DND-41 (cell line): ENCODE measurements at regions not wholly inside any gene's neighbourhood (a gene's known extent, or its start where the extent isn't known, plus 50 kb on each side); places are given as distances from the start of the nearest gene placed in this dataset.

Experiments used
- ATAC-seq: fragments of 200-7000 bp; cut with Tn5 transposase; 3 replicates; pipeline ENCODE4 v1.9.1; 2021; ENCODE audit warnings: low read depth; ENCODE audit not compliant: insufficient read depth
- DNase-seq: peaks from one replicate; pipeline ENCODE4 v3.0.0-alpha.2; 2020
- H2AFZ ChIP-seq: 2 replicates; pipeline ENCODE4 v1.6.0; 2012; ENCODE audit warnings: low read depth, low read length
- H3K27ac ChIP-seq: 2 replicates; pipeline ENCODE4 v1.5.1; 2012; ENCODE audit warnings: low read length, inconsistent platforms
- H3K27me3 ChIP-seq: fragments of 200-600 bp; sonication (generic); 2 replicates; pipeline ENCODE4 v1.6.0; 2012; ENCODE audit warnings: low read length, mild to moderate bottlenecking, inconsistent platforms; ENCODE audit not compliant: insufficient read depth, poor library complexity
- H3K36me3 ChIP-seq: 2 replicates; pipeline ENCODE4 v1.5.1; 2012; ENCODE audit warnings: low read length, inconsistent platforms; ENCODE audit not compliant: insufficient read depth
- H3K4me1 ChIP-seq: 2 replicates; pipeline ENCODE4 v1.5.1; 2012; ENCODE audit warnings: mild to moderate bottlenecking, low read length; ENCODE audit not compliant: insufficient read depth
- H3K4me2 ChIP-seq: 2 replicates; pipeline ENCODE4 v1.6.0; 2012; ENCODE audit warnings: mild to moderate bottlenecking, moderate library complexity, low read length, inconsistent platforms; ENCODE audit not compliant: insufficient read depth
- H3K4me3 ChIP-seq, 2 experiments: fragments of 200-600 bp in 1 of 2; shearing (Covaris generic) in 1 of 2; 2 replicates each; pipeline ENCODE4 v1.5.1; 2012 to 2016; ENCODE audit warnings: inconsistent platforms in 2 of 2, low read length in 2 of 2, mild to moderate bottlenecking in 2 of 2, low read depth in 1 of 2, moderate library complexity in 1 of 2
- H3K79me2 ChIP-seq: 2 replicates; pipeline ENCODE4 v1.6.0; 2012; ENCODE audit warnings: low read length, inconsistent platforms; ENCODE audit not compliant: insufficient read depth
- H3K9ac ChIP-seq: 2 replicates; pipeline ENCODE4 v1.6.0; 2012; ENCODE audit warnings: low read depth, mild to moderate bottlenecking, inconsistent platforms, low read length, moderate library complexity
- H3K9me3 ChIP-seq: 2 replicates; pipeline ENCODE4 v1.5.1; 2012; ENCODE audit warnings: low read length, moderate library complexity, mild to moderate bottlenecking, inconsistent platforms; ENCODE audit not compliant: insufficient read depth, severe bottlenecking
- H4K20me1 ChIP-seq: 2 replicates; pipeline ENCODE4 v1.6.0; 2012; ENCODE audit warnings: low read length; ENCODE audit not compliant: insufficient read depth
- EZH2 ChIP-seq: IDR thresholded peaks from 3 replicates; pipeline ENCODE4 v1.6.1; 2012; ENCODE audit warnings: borderline replicate concordance, low read depth, mild to moderate bottlenecking, moderate library complexity, low read length, inconsistent platforms; ENCODE audit not compliant: severe bottlenecking
- TF ChIP-seq, protein P1 (sequence below): IDR thresholded peaks from 2 replicates; pipeline ENCODE4 v1.5.1; 2012; ENCODE audit warnings: borderline replicate concordance, low read length, moderate library complexity, mild to moderate bottlenecking; ENCODE audit not compliant: poor library complexity, severe bottlenecking; ENCODE audit errors: extremely low read depth

DNA sequence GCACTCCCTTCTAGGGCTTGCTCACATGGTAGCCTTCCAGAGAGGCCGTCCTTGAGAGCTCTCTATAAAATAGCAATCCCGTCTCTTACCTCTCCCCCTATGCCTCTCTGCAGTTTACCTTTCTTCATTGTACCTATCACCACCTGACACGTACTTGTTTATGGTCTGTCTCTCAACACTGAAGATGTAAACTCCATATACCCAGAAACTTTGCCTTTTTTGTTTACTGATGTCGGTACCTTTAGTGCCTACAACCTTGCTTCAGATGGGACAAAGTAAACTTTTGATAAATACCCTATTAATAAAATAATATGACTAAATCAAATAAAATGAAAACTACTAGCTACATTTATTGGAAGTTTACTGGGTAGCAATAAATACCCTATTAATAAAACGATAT is 220.6 kb downstream of the GPAM start:
- H3K4me1 ChIP-seq = no peaks in the 10 kb centered on the region
- no peak overlapping the region for H3K4me3 ChIP-seq
- no peak overlapping the region for H3K4me2 ChIP-seq
- no peaks in the 10 kb centered on the region for H3K79me2 ChIP-seq
- H4K20me1 ChIP-seq = no peaks in the 10 kb centered on the region
- no peak overlapping the region for H3K9ac ChIP-seq
- H3K36me3 ChIP-seq = no peaks in the 10 kb centered on the region
- no peaks in the 10 kb centered on the region for H3K27me3 ChIP-seq
- no peak for TF ChIP-seq EZH2
- TF ChIP-seq, protein P1, sequence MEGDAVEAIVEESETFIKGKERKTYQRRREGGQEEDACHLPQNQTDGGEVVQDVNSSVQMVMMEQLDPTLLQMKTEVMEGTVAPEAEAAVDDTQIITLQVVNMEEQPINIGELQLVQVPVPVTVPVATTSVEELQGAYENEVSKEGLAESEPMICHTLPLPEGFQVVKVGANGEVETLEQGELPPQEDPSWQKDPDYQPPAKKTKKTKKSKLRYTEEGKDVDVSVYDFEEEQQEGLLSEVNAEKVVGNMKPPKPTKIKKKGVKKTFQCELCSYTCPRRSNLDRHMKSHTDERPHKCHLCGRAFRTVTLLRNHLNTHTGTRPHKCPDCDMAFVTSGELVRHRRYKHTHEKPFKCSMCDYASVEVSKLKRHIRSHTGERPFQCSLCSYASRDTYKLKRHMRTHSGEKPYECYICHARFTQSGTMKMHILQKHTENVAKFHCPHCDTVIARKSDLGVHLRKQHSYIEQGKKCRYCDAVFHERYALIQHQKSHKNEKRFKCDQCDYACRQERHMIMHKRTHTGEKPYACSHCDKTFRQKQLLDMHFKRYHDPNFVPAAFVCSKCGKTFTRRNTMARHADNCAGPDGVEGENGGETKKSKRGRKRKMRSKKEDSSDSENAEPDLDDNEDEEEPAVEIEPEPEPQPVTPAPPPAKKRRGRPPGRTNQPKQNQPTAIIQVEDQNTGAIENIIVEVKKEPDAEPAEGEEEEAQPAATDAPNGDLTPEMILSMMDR = no peak
- ATAC-seq = no peak
- DNase-seq = no peak
- no peak overlapping the region for H2AFZ ChIP-seq
- no peak overlapping the region for H3K27ac ChIP-seq
- H3K9me3 ChIP-seq = no peaks in the 10 kb centered on the region

DNA sequence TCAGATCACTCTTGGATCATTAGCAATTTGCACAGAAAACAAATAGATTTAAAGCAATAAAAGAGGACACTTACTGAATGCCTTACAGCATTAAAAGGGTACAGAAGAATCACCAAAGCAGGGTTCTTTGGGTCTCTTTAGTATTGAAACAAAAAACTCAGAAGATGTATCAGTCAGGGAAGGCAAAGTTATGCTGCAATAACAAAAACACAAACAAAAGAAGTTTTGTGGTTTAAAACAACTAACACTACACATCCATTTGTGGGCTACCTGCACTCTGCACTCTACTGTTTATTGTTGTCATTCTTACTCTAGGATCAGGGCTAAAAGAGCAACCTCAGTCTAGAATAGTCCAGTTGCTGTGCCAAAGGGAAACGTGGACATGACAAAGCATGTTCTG is 216.4 kb downstream of the GPAM start:
- no peak overlapping the region for H2AFZ ChIP-seq

DNA sequence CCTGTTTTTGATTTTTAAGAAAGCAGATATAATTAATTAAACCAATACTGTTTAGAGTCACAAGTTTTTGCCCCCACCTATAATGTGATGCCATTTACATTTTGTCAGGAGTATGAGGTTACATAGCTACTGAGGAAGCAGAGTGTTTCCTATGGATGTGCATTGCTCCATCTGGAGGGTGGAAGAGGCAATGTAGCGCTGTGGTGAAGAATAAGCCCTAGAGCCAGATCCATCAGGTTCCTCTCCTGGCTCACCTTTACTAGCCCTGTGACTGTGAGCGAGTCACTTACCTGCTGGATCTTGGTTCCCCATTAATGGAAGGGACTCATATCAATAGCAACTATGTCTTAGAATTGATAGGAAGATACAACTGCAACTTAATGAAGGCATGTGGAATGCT is 216.0 kb downstream of the GPAM start:
- no peak overlapping the region for H3K9ac ChIP-seq
- no peaks in the 10 kb centered on the region for H3K9me3 ChIP-seq
- no peaks in the 10 kb centered on the region for H4K20me1 ChIP-seq
- TF ChIP-seq, protein P1 = no peak
- TF ChIP-seq EZH2 = no peak
- no peaks in the 10 kb centered on the region for H3K4me1 ChIP-seq
- no peaks in the 10 kb centered on the region for H3K79me2 ChIP-seq
- H3K36me3 ChIP-seq = no peaks in the 10 kb centered on the region
- no peak overlapping the region for H3K4me2 ChIP-seq
- H2AFZ ChIP-seq = no peak overlapping the region
- DNase-seq = no peak
- no peak for ATAC-seq
- no peaks in the 10 kb centered on the region for H3K27me3 ChIP-seq
- no peak overlapping the region for H3K27ac ChIP-seq
- H3K4me3 ChIP-seq = no peak overlapping the region

More for the DNA sequence above, 216.4 kb downstream of the GPAM start:
- H3K4me2 ChIP-seq = no peak overlapping the region
- ATAC-seq (no peak), DNase-seq (no peak)
- no peaks in the 10 kb centered on the region for H3K27me3 ChIP-seq
- no peak overlapping the region for H3K4me3 ChIP-seq
- H3K27ac ChIP-seq = no peak overlapping the region
- TF ChIP-seq, protein P1 = no peak
- no peaks in the 10 kb centered on the region for H3K79me2 ChIP-seq
- H3K36me3 ChIP-seq = no peaks in the 10 kb centered on the region
- H3K9ac ChIP-seq = no peak overlapping the region
- H3K9me3 ChIP-seq = no peaks in the 10 kb centered on the region
- H4K20me1 ChIP-seq = no peaks in the 10 kb centered on the region
- no peaks in the 10 kb centered on the region for H3K4me1 ChIP-seq

DNA sequence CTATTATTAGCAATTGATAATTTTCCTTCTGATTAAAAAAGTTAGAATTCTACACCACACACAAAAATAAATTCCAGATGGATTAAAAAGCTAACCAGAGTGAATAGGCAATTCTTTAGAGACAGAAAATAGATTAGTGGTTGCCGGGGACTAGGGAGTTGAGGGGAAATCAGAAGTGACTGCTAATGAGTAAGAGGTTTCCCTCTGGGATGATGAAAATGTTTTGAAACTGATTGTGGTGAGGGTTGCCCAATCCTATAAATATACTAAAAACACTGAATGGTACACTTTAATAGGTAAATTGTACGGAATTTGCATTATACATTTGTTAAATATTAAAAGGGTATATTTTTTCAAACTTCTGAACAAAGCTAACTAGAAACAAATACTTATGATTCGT is 214.9 kb downstream of the GPAM start:
- H3K27ac ChIP-seq = no peak overlapping the region
- no peaks in the 10 kb centered on the region for H3K36me3 ChIP-seq
- H3K4me1 ChIP-seq = no peaks in the 10 kb centered on the region
- TF ChIP-seq, protein P1 = no peak
- TF ChIP-seq EZH2 = no peak
- DNase-seq = no peak
- no peak overlapping the region for H3K4me2 ChIP-seq
- no peak overlapping the region for H3K9ac ChIP-seq
- no peak overlapping the region for H3K4me3 ChIP-seq
- no peaks in the 10 kb centered on the region for H3K27me3 ChIP-seq
- no peaks in the 10 kb centered on the region for H3K79me2 ChIP-seq
- H3K9me3 ChIP-seq = no peaks in the 10 kb centered on the region
- ATAC-seq = no peak
- H2AFZ ChIP-seq = no peak overlapping the region
- no peaks in the 10 kb centered on the region for H4K20me1 ChIP-seq
